ENCODE measurements at regions not wholly inside any gene's neighbourhood (a gene's known extent, or its start where the extent isn't known, plus 50 kb on each side); places are given as distances from the start of the nearest gene placed in this dataset.

- TF ChIP-seq POLR2A (IDR thresholded peaks at IDR 0.05; ENCODE audit: low read depth, low read length) (no peak), POLR2AphosphoS5 (IDR thresholded peaks at IDR 0.05; ENCODE audit: low read depth, low read length) (no peak), TAF1 (IDR thresholded peaks at IDR 0.05; ENCODE audit: low read depth, low read length) (no peak), SPI1 (IDR thresholded peaks at IDR 0.05; ENCODE audit: low read depth, low read length) (no peak)
Measured at GRCh38 chr3:106296062-106296461, 427.2 kb upstream of the CBLB start.

Measured in GM12891 (cell line).